Mesenchymal stem cell (in vitro differentiated cells and primary cell): ENCODE measurements at regions not wholly inside any gene's neighbourhood (a gene's known extent, or its start where the extent isn't known, plus 50 kb on each side); places are given as distances from the start of the nearest gene placed in this dataset.
"Not testable (repeated sequence)": the region's sequence is repeated elsewhere in the genome, so short reads cannot be mapped to it uniquely, and the experiment has no call there.

ENCODE experiments used
- DNase-seq: peaks from one replicate; pipeline ENCODE4 v3.0.0-alpha.2; 2013
- H2AFZ ChIP-seq: one replicate; pipeline ENCODE4 v1.6.1; 2013; ENCODE audit warnings: low read depth, mild to moderate bottlenecking, control low read depth, inconsistent platforms, low read length, moderate library complexity
- H2AK5ac ChIP-seq: 2 replicates; pipeline ENCODE4 v1.6.1; 2013; ENCODE audit warnings: low read length, moderate library complexity, mild to moderate bottlenecking, inconsistent platforms; ENCODE audit not compliant: severe bottlenecking
- H2BK120ac ChIP-seq: one replicate; pipeline ENCODE4 v1.6.1; 2013; ENCODE audit warnings: low read depth, mild to moderate bottlenecking, inconsistent platforms, low read length, moderate library complexity
- H2BK12ac ChIP-seq, 2 experiments: one replicate each; pipeline ENCODE4 v1.6.1; 2013; ENCODE audit warnings: inconsistent platforms in 2 of 2, low read length in 2 of 2, mild to moderate bottlenecking in 2 of 2, moderate library complexity in 2 of 2, control low read depth in 1 of 2
- H2BK15ac ChIP-seq: one replicate; pipeline ENCODE4 v1.6.1; 2013; ENCODE audit warnings: mild to moderate bottlenecking, low read depth, inconsistent platforms; ENCODE audit not compliant: poor library complexity, severe bottlenecking
- H2BK5ac ChIP-seq: 2 replicates; pipeline ENCODE4 v1.6.1; 2013; ENCODE audit warnings: low read depth, mild to moderate bottlenecking, low read length, control low read depth, inconsistent platforms; ENCODE audit not compliant: poor library complexity, severe bottlenecking
- H3K14ac ChIP-seq, 2 experiments: one replicate each; pipeline ENCODE4 v1.6.1; 2013; ENCODE audit warnings: inconsistent platforms in 2 of 2, low read length in 2 of 2, control low read depth in 1 of 2, mild to moderate bottlenecking in 1 of 2, moderate library complexity in 1 of 2
- H3K18ac ChIP-seq, 2 experiments: one replicate each; pipeline ENCODE4 v1.6.1; 2013; ENCODE audit warnings: inconsistent platforms in 2 of 2, low read length in 2 of 2, control low read depth in 1 of 2, low read depth in 1 of 2, mild to moderate bottlenecking in 1 of 2
- H3K23ac ChIP-seq, 2 experiments: one replicate each; pipeline ENCODE4 v1.6.1; 2013; ENCODE audit warnings: inconsistent platforms in 2 of 2, low read length in 2 of 2, mild to moderate bottlenecking in 2 of 2, moderate library complexity in 2 of 2, control low read depth in 1 of 2
- H3K27ac ChIP-seq: 2 replicates; pipeline ENCODE4 v1.5.1; 2013; ENCODE audit warnings: mild to moderate bottlenecking, moderate library complexity, low read length, control low read depth, inconsistent platforms; ENCODE audit not compliant: poor library complexity, severe bottlenecking
- H3K27me3 ChIP-seq, 2 experiments: 2 replicates each; pipeline versions ENCODE4 v1.6.1 to v1.7.0; 2013; ENCODE audit warnings: low read length in 2 of 2, mild to moderate bottlenecking in 2 of 2, moderate library complexity in 2 of 2, control low read depth in 1 of 2, inconsistent platforms in 1 of 2; ENCODE audit not compliant: control insufficient read depth in 1 of 2, insufficient read depth in 1 of 2
- H3K36me3 ChIP-seq, 2 experiments: 2 replicates each; pipeline versions ENCODE4 v1.6.1 to v1.7.0; 2013; ENCODE audit warnings: low read length in 2 of 2, control low read depth in 1 of 2, inconsistent platforms in 1 of 2, low read depth in 1 of 2, mild to moderate bottlenecking in 1 of 2; ENCODE audit not compliant: insufficient read depth in 2 of 2, control insufficient read depth in 1 of 2
- H3K4ac ChIP-seq, 2 experiments: one replicate each; pipeline ENCODE4 v1.6.1; 2013; ENCODE audit warnings: inconsistent platforms in 2 of 2, low read length in 2 of 2, mild to moderate bottlenecking in 2 of 2, moderate library complexity in 2 of 2, control low read depth in 1 of 2, low read depth in 1 of 2
- H3K4me1 ChIP-seq: 2 replicates; pipeline ENCODE4 v1.6.1; 2013; ENCODE audit warnings: low read depth, low read length, control low read depth; ENCODE audit not compliant: control insufficient read depth, insufficient read depth
- H3K4me2 ChIP-seq: 2 replicates; pipeline ENCODE4 v1.6.1; 2013; ENCODE audit warnings: low read length, mild to moderate bottlenecking, inconsistent platforms; ENCODE audit not compliant: poor library complexity, severe bottlenecking
- H3K4me3 ChIP-seq, 2 experiments: 2 replicates each; pipeline versions ENCODE4 v1.5.1 to v1.7.0; 2013; ENCODE audit warnings: low read length in 2 of 2, mild to moderate bottlenecking in 2 of 2, control low read depth in 1 of 2, low read depth in 1 of 2; ENCODE audit not compliant: insufficient read depth in 1 of 2
- H3K79me1 ChIP-seq: replicated peaks from 2 replicates; pipeline ENCODE4 v1.6.1; 2013; ENCODE audit warnings: mild to moderate bottlenecking, control low read depth, low read length, inconsistent platforms; ENCODE audit not compliant: poor library complexity, severe bottlenecking
- H3K9ac ChIP-seq: 2 replicates; pipeline ENCODE4 v1.7.0; 2013; ENCODE audit warnings: mild to moderate bottlenecking, low read length, moderate library complexity
- H3K9me3 ChIP-seq: 2 replicates; pipeline ENCODE4 v1.7.0; 2013; ENCODE audit warnings: mild to moderate bottlenecking, low read length; ENCODE audit not compliant: control insufficient read depth
- H4K8ac ChIP-seq: one replicate; pipeline ENCODE4 v1.6.1; 2013; ENCODE audit warnings: inconsistent platforms, mild to moderate bottlenecking, low read length, moderate library complexity
- H4K91ac ChIP-seq: one replicate; pipeline ENCODE4 v1.6.1; 2013; ENCODE audit warnings: mild to moderate bottlenecking, low read length, inconsistent platforms
- WGBS: methylation state at CpG from one replicate; pipeline ENCODE4 v1.1.7; 2013; ENCODE audit warnings: mixed read lengths; 5-methylcytosine and 5-hydroxymethylcytosine counted together

DNA sequence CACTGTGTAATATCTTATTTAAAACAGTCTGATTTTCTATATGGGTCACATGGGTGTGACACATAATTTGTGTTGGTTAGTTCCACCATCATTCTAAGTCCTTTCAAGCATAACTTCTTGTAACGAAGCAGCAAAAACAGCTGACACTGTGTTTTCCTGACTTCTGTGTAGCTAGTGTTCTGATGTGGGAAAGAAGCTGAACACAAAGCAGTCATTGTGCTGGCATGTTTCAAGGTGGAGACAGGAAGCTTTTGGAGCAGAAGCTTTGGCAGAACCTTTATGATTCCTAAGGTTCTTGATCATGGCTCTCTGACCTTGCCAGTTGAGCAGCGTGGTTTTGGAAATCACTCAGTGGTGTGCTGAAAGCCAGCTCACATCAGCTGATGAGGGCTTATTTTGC is 351.7 kb upstream of the MDGA2 start:
- Histone ChIP-seq H3K9me3 (peaks cover 4% of the 10 kb centered on the region), H2BK12ac (no peak overlapping the region), H3K4me1 (no peaks in the 10 kb centered on the region), H3K18ac (no peak overlapping the region), H4K91ac (no peak overlapping the region), H2BK120ac (no peak overlapping the region), H3K27ac (no peak overlapping the region), H3K79me1 (no peaks in the 10 kb centered on the region), H2AFZ (no peak overlapping the region), H3K9ac (no peak overlapping the region), H2BK5ac (no peak overlapping the region), H3K23ac (no peak overlapping the region), H3K27me3 (no peaks in the 10 kb centered on the region), H3K4ac (no peak overlapping the region), H2AK5ac (no peak overlapping the region), H3K36me3 (no peaks in the 10 kb centered on the region), H3K14ac (no peak overlapping the region), H3K4me2 (no peak overlapping the region), H2BK15ac (no peak overlapping the region), H4K8ac (no peak overlapping the region), H3K4me3 (no peak overlapping the region)
- DNase-seq: no peak
- 86% methylated on average over 2 of the region's 2 CpGs for WGBS

DNA sequence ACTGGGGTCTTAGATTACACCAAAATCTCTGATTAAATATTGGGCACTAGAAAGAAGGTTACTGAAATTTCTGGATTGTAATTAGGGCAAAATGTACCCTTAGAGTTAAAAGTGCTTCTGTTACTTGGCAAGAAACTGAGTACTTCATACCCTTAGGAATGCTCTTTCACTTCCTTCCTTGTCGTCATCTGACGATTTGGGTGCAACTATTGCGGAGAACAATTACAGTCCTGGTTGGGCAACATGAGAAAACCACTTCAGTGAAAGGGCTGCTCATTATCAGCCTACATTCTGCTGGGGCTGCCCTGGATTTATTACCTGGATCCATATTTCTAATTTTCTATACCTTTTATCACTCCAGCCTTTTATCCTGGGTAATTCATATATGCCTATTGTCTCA is 348.5 kb upstream of the MDGA2 start:
- no peak overlapping the region for H2BK5ac ChIP-seq
- no peak overlapping the region for H3K4me2 ChIP-seq
- H2BK120ac ChIP-seq: no peak overlapping the region
- H3K27ac ChIP-seq: no peak overlapping the region
- no peak overlapping the region for H2AFZ ChIP-seq
- no peaks in the 10 kb centered on the region for H3K79me1 ChIP-seq
- no peak overlapping the region for H3K14ac ChIP-seq
- H3K23ac ChIP-seq: no peak overlapping the region
- no peak overlapping the region for H3K9ac ChIP-seq
- H2BK12ac ChIP-seq: no peak overlapping the region
- H3K18ac ChIP-seq: no peak overlapping the region
- no peak for DNase-seq
- no peaks in the 10 kb centered on the region for H3K27me3 ChIP-seq
- H3K4ac ChIP-seq: no peak overlapping the region
- H3K4me3 ChIP-seq: no peak overlapping the region
- no peak overlapping the region for H4K91ac ChIP-seq
- no peak overlapping the region for H2BK15ac ChIP-seq
- no peaks in the 10 kb centered on the region for H3K36me3 ChIP-seq
- H3K9me3 ChIP-seq: no peaks in the 10 kb centered on the region
- H3K4me1 ChIP-seq: no peaks in the 10 kb centered on the region
- no peak overlapping the region for H2AK5ac ChIP-seq
- no peak overlapping the region for H4K8ac ChIP-seq
- 89% methylated on average over 3 of the region's 3 CpGs for WGBS

GRCh38 chr14:48011484-48011883 is 336.1 kb upstream of the MDGA2 start:
- not testable (repeated sequence) for H3K4me2 ChIP-seq, H3K79me1 ChIP-seq, H3K4me3 ChIP-seq, H2BK12ac ChIP-seq, H2AK5ac ChIP-seq, H3K4ac ChIP-seq, H2AFZ ChIP-seq, H4K8ac ChIP-seq, H3K9ac ChIP-seq, H3K27me3 ChIP-seq, H3K18ac ChIP-seq, H3K4me1 ChIP-seq, H2BK15ac ChIP-seq, H3K23ac ChIP-seq, H3K27ac ChIP-seq, H3K9me3 ChIP-seq, H3K14ac ChIP-seq, DNase-seq, H4K91ac ChIP-seq, H2BK120ac ChIP-seq, H3K36me3 ChIP-seq, H2BK5ac ChIP-seq
- 67% methylated on average over 6 of the region's 12 CpGs for WGBS

DNA sequence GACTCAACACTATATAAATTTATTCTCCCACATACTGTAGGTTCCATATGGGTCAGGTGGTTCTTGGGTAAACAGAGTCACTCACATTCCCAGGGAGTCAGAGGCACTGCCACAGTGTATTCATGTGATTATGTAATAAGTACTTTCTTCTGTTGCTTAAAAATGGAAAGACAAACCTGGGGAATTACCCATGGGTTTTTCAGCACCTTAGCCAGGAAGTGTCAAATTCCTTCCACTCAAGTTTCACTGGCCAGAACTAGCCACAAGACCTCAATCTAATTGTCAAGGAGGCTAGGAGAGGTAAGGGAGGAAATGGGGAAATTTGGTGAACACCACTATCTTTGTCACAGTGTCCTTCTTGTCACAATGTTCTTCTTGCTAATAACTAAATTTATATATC is 333.2 kb upstream of the MDGA2 start:
- Histone ChIP-seq H2AK5ac (no peak overlapping the region), H3K23ac (no peak overlapping the region), H3K4me3 (no peak overlapping the region), H4K91ac (no peak overlapping the region), H3K4ac (no peak overlapping the region), H3K4me2 (no peak overlapping the region), H2BK5ac (no peak overlapping the region), H3K9ac (no peak overlapping the region), H4K8ac (no peak overlapping the region), H3K9me3 (no peaks in the 10 kb centered on the region), H2AFZ (no peak overlapping the region), H2BK12ac (no peak overlapping the region), H3K27me3 (no peaks in the 10 kb centered on the region), H3K79me1 (no peaks in the 10 kb centered on the region), H2BK15ac (no peak overlapping the region), H3K18ac (no peak overlapping the region), H3K27ac (no peak overlapping the region), H3K36me3 (no peaks in the 10 kb centered on the region), H2BK120ac (no peak overlapping the region), H3K14ac (no peak overlapping the region), H3K4me1 (no peaks in the 10 kb centered on the region)
- no peak for DNase-seq
